ENCODE measurements at regions not wholly inside any gene's neighbourhood (a gene's known extent, or its start where the extent isn't known, plus 50 kb on each side); places are given as distances from the start of the nearest gene placed in this dataset.

DNA sequence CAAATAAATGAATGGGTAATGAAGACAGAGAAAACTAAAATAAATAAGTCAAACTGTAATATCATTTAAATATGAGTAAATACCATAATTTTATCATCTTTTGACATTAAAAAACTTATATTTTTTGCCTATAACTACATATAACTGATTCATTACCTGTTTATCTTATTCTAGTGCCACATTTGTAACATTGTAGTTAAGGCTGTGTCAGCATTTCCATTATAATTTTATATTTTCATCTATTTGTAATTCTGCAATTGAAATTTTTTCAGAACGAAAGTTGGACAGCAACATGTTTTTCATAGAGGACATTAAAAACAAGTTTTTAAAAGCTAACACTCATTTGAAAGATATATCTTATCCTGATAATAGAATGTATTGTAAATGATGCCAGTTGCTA lies 1286.5 kb downstream of the LRFN5 start:
- no peak for TF ChIP-seq CTCF (conservative IDR thresholded peaks at IDR 0.05; ENCODE audit: low read depth, low read length)
- TF ChIP-seq CEBPB (IDR thresholded peaks at IDR 0.05; ENCODE audit: low read depth, low read length): no peak
- no peak for TF ChIP-seq POLR2A (IDR thresholded peaks at IDR 0.05; ENCODE audit: low read depth, low read length)
